A549 (cell line): ENCODE measurements at regions not wholly inside any gene's neighbourhood (a gene's known extent, or its start where the extent isn't known, plus 50 kb on each side); places are given as distances from the start of the nearest gene placed in this dataset.

ENCODE experiments used
- CHD4 ChIP-seq: fragments of 200-600 bp; sonication (generic); IDR thresholded peaks from 2 replicates; pipeline ENCODE4 v1.6.1; 2016; ENCODE audit warnings: antibody characterized with exemption, mild to moderate bottlenecking, borderline replicate concordance
- MAZ ChIP-seq: fragments of 150-350 bp; IDR thresholded peaks from 2 replicates; pipeline ENCODE4 v1.6.1; 2014; ENCODE audit warnings: antibody characterized with exemption, low read depth, low read length, borderline replicate concordance
- MYC ChIP-seq: IDR thresholded peaks from 2 replicates; pipeline ENCODE4 v1.6.1; 2012; ENCODE audit warnings: mild to moderate bottlenecking, inconsistent platforms, low read length, improper control_type of control experiment, borderline replicate concordance
- POLR2A ChIP-seq: IDR thresholded peaks from 2 replicates; pipeline ENCODE4 v1.6.1; 2012; ENCODE audit warnings: mild to moderate bottlenecking, low read length
- SREBF2 ChIP-seq: fragments of 450-650 bp; IDR thresholded peaks from 2 replicates; pipeline ENCODE4 v1.6.1; 2014; ENCODE audit warnings: mild to moderate bottlenecking, moderate library complexity
- TF ChIP-seq, protein P1 (sequence below): fragments of >200 bp; sonication (Bioruptor Twin); formaldehyde crosslinking; IDR thresholded peaks from 3 replicates; pipeline ENCODE4 v1.5.1; 2016
- TF ChIP-seq, protein P2 (sequence below): IDR thresholded peaks from 2 replicates; pipeline ENCODE4 v1.6.1; 2012

DNA sequence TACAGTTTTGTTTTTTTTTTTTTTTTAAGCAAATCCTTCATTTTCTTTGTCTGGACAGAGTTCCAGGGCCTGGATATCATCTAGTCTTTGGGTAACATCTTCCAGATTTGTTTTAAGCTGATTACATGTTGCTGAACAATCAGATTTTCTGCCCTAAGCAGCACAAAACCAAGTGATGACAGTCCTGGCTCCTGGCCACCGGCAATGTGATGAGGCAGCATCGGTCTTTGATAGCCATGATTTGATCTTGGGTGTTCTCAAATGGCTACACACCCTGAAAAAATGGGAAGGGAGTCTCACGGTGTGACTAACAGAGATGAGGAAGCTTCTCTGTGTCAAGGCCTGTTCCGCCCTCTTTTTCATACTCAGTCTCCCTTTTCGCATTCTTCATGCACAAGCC is 708.6 kb upstream of the ZEB2 start:
- TF ChIP-seq, protein P1, sequence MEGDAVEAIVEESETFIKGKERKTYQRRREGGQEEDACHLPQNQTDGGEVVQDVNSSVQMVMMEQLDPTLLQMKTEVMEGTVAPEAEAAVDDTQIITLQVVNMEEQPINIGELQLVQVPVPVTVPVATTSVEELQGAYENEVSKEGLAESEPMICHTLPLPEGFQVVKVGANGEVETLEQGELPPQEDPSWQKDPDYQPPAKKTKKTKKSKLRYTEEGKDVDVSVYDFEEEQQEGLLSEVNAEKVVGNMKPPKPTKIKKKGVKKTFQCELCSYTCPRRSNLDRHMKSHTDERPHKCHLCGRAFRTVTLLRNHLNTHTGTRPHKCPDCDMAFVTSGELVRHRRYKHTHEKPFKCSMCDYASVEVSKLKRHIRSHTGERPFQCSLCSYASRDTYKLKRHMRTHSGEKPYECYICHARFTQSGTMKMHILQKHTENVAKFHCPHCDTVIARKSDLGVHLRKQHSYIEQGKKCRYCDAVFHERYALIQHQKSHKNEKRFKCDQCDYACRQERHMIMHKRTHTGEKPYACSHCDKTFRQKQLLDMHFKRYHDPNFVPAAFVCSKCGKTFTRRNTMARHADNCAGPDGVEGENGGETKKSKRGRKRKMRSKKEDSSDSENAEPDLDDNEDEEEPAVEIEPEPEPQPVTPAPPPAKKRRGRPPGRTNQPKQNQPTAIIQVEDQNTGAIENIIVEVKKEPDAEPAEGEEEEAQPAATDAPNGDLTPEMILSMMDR, result no peak
- TF ChIP-seq MYC (no peak), MAZ (no peak), POLR2A (no peak), CHD4 (no peak), SREBF2 (no peak)
- TF ChIP-seq, protein P2, sequence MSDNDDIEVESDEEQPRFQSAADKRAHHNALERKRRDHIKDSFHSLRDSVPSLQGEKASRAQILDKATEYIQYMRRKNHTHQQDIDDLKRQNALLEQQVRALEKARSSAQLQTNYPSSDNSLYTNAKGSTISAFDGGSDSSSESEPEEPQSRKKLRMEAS, result no peak
